ENCODE measurements at regions not wholly inside any gene's neighbourhood (a gene's known extent, or its start where the extent isn't known, plus 50 kb on each side); places are given as distances from the start of the nearest gene placed in this dataset.

DNA sequence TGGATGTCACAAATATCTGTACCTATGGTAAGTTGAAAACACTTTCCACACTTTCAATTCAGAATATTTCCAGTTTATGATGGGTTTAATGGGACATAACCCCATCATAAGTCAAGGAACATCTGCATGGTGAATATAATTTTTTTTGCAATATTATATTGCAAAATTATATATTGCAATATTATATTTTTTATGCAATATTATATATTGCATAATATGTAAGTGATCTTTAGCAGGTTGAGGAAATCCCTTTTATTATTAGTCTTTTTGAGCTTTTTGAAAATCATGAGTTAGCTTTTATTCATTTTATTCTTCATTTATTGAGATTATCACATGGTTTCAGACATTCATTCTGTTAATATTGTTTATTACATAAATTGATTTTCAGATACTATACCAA lies 342.2 kb upstream of the GALNT5 start:
- in situ Hi-C loops (cut with MboI), result no loop called here
- ChIA-PET RAD21 (ENCODE audit: unreplicated experiment) (no interaction called here), SMC1A (ENCODE audit: uncharacterized antibody, unreplicated experiment) (no interaction called here), POLR2A (no interaction called here), CTCF (no interaction called here)
- no TSS peak for BruUV-seq (replicated peaks)
- no peaks in the 10 kb centered on the region for H3K36me3 ChIP-seq (ENCODE audit: control insufficient read depth in 2 of 2, insufficient read depth in 2 of 2, low read length in 1 of 2)
- FAIRE-seq, result no peak
- no peak overlapping the region for H3K4me2 ChIP-seq (ENCODE audit: control insufficient read depth, insufficient read depth)
- no peak for ATAC-seq
- H2AFZ ChIP-seq (ENCODE audit: control insufficient read depth, low read depth, low read length), result no peak overlapping the region
- no peak overlapping the region for H3K27ac ChIP-seq (ENCODE audit: control insufficient read depth, insufficient read depth)
- intact Hi-C loops (cut with micrococcal nuclease; ENCODE audit: unreplicated experiment), result no loop called here
- H3K27me3 ChIP-seq (replicated peaks in 1 of 2; ENCODE audit: control insufficient read depth in 2 of 2, insufficient read depth in 2 of 2, low read length in 1 of 2), result no peaks in the 10 kb centered on the region
- H4K20me1 ChIP-seq (ENCODE audit: control insufficient read depth, insufficient read depth), result no peaks in the 10 kb centered on the region
- DNase-seq (ENCODE audit: low read depth, low spot score), result no peak
- H3K9ac ChIP-seq (ENCODE audit: control insufficient read depth, insufficient read depth, low read length), result no peak overlapping the region
- no peak overlapping the region for H3K4me3 ChIP-seq
- no peaks in the 10 kb centered on the region for H3K79me2 ChIP-seq (ENCODE audit: control insufficient read depth, insufficient read depth, low read length)
- H3K4me1 ChIP-seq (ENCODE audit: control insufficient read depth, insufficient read depth, low read length), result no peaks in the 10 kb centered on the region
- H3K9me3 ChIP-seq (replicated peaks; ENCODE audit: control insufficient read depth, insufficient read depth, low read length), result no peaks in the 10 kb centered on the region
- TF ChIP-seq, protein P1, sequence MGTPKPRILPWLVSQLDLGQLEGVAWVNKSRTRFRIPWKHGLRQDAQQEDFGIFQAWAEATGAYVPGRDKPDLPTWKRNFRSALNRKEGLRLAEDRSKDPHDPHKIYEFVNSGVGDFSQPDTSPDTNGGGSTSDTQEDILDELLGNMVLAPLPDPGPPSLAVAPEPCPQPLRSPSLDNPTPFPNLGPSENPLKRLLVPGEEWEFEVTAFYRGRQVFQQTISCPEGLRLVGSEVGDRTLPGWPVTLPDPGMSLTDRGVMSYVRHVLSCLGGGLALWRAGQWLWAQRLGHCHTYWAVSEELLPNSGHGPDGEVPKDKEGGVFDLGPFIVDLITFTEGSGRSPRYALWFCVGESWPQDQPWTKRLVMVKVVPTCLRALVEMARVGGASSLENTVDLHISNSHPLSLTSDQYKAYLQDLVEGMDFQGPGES (IDR thresholded peaks at IDR 0.05), result no peak
- TF ChIP-seq, protein P2, sequence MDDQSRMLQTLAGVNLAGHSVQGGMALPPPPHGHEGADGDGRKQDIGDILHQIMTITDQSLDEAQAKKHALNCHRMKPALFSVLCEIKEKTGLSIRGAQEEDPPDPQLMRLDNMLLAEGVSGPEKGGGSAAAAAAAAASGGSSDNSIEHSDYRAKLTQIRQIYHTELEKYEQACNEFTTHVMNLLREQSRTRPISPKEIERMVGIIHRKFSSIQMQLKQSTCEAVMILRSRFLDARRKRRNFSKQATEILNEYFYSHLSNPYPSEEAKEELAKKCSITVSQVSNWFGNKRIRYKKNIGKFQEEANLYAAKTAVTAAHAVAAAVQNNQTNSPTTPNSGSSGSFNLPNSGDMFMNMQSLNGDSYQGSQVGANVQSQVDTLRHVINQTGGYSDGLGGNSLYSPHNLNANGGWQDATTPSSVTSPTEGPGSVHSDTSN (IDR thresholded peaks at IDR 0.05; ENCODE audit: insufficient replicate concordance, low read depth, low read length), result no peak
- TF ChIP-seq, protein P3, sequence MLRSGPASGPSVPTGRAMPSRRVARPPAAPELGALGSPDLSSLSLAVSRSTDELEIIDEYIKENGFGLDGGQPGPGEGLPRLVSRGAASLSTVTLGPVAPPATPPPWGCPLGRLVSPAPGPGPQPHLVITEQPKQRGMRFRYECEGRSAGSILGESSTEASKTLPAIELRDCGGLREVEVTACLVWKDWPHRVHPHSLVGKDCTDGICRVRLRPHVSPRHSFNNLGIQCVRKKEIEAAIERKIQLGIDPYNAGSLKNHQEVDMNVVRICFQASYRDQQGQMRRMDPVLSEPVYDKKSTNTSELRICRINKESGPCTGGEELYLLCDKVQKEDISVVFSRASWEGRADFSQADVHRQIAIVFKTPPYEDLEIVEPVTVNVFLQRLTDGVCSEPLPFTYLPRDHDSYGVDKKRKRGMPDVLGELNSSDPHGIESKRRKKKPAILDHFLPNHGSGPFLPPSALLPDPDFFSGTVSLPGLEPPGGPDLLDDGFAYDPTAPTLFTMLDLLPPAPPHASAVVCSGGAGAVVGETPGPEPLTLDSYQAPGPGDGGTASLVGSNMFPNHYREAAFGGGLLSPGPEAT (IDR thresholded peaks at IDR 0.05; ENCODE audit: low read depth), result no peak
- TF ChIP-seq, protein P4, sequence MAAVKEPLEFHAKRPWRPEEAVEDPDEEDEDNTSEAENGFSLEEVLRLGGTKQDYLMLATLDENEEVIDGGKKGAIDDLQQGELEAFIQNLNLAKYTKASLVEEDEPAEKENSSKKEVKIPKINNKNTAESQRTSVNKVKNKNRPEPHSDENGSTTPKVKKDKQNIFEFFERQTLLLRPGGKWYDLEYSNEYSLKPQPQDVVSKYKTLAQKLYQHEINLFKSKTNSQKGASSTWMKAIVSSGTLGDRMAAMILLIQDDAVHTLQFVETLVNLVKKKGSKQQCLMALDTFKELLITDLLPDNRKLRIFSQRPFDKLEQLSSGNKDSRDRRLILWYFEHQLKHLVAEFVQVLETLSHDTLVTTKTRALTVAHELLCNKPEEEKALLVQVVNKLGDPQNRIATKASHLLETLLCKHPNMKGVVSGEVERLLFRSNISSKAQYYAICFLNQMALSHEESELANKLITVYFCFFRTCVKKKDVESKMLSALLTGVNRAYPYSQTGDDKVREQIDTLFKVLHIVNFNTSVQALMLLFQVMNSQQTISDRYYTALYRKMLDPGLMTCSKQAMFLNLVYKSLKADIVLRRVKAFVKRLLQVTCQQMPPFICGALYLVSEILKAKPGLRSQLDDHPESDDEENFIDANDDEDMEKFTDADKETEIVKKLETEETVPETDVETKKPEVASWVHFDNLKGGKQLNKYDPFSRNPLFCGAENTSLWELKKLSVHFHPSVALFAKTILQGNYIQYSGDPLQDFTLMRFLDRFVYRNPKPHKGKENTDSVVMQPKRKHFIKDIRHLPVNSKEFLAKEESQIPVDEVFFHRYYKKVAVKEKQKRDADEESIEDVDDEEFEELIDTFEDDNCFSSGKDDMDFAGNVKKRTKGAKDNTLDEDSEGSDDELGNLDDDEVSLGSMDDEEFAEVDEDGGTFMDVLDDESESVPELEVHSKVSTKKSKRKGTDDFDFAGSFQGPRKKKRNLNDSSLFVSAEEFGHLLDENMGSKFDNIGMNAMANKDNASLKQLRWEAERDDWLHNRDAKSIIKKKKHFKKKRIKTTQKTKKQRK (IDR thresholded peaks at IDR 0.05; ENCODE audit: low read depth, low read length), result no peak
- TF ChIP-seq ESRRA (IDR thresholded peaks at IDR 0.05; ENCODE audit: low read length), result no peak
- TF ChIP-seq SP1 (IDR thresholded peaks at IDR 0.05; ENCODE audit: low read depth, low read length), result no peak
- no peak for TF ChIP-seq KAT2A (conservative IDR thresholded peaks at IDR 0.05; ENCODE audit: control insufficient read depth, low read depth, low read length)
- no peak for TF ChIP-seq ZNF217 (IDR thresholded peaks at IDR 0.05)
- TF ChIP-seq, protein P5, sequence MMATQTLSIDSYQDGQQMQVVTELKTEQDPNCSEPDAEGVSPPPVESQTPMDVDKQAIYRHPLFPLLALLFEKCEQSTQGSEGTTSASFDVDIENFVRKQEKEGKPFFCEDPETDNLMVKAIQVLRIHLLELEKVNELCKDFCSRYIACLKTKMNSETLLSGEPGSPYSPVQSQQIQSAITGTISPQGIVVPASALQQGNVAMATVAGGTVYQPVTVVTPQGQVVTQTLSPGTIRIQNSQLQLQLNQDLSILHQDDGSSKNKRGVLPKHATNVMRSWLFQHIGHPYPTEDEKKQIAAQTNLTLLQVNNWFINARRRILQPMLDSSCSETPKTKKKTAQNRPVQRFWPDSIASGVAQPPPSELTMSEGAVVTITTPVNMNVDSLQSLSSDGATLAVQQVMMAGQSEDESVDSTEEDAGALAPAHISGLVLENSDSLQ (IDR thresholded peaks at IDR 0.05), result no peak
- no peak for TF ChIP-seq CHD4 (IDR thresholded peaks at IDR 0.05)
- TF ChIP-seq, protein P6, sequence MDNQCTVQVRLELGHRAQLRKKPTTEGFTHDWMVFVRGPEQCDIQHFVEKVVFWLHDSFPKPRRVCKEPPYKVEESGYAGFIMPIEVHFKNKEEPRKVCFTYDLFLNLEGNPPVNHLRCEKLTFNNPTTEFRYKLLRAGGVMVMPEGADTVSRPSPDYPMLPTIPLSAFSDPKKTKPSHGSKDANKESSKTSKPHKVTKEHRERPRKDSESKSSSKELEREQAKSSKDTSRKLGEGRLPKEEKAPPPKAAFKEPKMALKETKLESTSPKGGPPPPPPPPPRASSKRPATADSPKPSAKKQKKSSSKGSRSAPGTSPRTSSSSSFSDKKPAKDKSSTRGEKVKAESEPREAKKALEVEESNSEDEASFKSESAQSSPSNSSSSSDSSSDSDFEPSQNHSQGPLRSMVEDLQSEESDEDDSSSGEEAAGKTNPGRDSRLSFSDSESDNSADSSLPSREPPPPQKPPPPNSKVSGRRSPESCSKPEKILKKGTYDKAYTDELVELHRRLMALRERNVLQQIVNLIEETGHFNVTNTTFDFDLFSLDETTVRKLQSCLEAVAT (IDR thresholded peaks at IDR 0.05), result no peak
- no peak for TF ChIP-seq CHD1 (IDR thresholded peaks at IDR 0.05; ENCODE audit: low read depth, low read length)
- no peak for TF ChIP-seq SREBF1 (IDR thresholded peaks at IDR 0.05; ENCODE audit: low read length)
- no peak for TF ChIP-seq YY1 (IDR thresholded peaks at IDR 0.05; ENCODE audit: low read depth, low read length)
- TF ChIP-seq, protein P7, sequence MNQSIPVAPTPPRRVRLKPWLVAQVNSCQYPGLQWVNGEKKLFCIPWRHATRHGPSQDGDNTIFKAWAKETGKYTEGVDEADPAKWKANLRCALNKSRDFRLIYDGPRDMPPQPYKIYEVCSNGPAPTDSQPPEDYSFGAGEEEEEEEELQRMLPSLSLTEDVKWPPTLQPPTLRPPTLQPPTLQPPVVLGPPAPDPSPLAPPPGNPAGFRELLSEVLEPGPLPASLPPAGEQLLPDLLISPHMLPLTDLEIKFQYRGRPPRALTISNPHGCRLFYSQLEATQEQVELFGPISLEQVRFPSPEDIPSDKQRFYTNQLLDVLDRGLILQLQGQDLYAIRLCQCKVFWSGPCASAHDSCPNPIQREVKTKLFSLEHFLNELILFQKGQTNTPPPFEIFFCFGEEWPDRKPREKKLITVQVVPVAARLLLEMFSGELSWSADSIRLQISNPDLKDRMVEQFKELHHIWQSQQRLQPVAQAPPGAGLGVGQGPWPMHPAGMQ (IDR thresholded peaks at IDR 0.05; ENCODE audit: borderline replicate concordance), result no peak
